CD14-positive monocyte (primary cell): ENCODE measurements at regions not wholly inside any gene's neighbourhood (a gene's known extent, or its start where the extent isn't known, plus 50 kb on each side); places are given as distances from the start of the nearest gene placed in this dataset.

Experiments used
- DNase-seq, 3 donors: peaks; one replicate each; pipeline ENCODE4 v3.0.0-alpha.2; 2011 to 2022
- H2AFZ ChIP-seq: 2 replicates; pipeline ENCODE4 v1.6.0; 2012; ENCODE audit warnings: mild to moderate bottlenecking, low read depth, low read length, inconsistent platforms; ENCODE audit not compliant: insufficient read depth, poor library complexity, severe bottlenecking
- H3K27ac ChIP-seq, 2 donors: 1 replicate in 1 of 2; 2 replicates in 1 of 2; pipeline ENCODE4 v1.5.1; 2012 to 2013; ENCODE audit warnings: low read length in 2 of 2, control low read depth in 1 of 2, inconsistent platforms in 1 of 2, low read depth in 1 of 2, mild to moderate bottlenecking in 1 of 2
- H3K27me3 ChIP-seq, 2 donors: one replicate each; pipeline versions ENCODE4 v1.6.0 to v1.6.1; 2011 to 2013; ENCODE audit warnings: low read length in 2 of 2; ENCODE audit not compliant: control insufficient read depth in 2 of 2, insufficient read depth in 2 of 2
- H3K36me3 ChIP-seq, 2 donors: replicated peaks in 1 of 2; 1 replicate in 1 of 2; 2 replicates in 1 of 2; pipeline versions ENCODE4 v1.5.1 to v1.6.1; 2012 to 2013; ENCODE audit warnings: low read length in 2 of 2, control low read depth in 1 of 2, inconsistent platforms in 1 of 2, mild to moderate bottlenecking in 1 of 2; ENCODE audit not compliant: insufficient read depth in 2 of 2, control insufficient read depth in 1 of 2
- H3K4me1 ChIP-seq, 2 donors: 1 replicate in 1 of 2; 2 replicates in 1 of 2; pipeline versions ENCODE4 v1.5.1 to v1.6.1; 2012 to 2013; ENCODE audit warnings: low read length in 2 of 2, control low read depth in 1 of 2, inconsistent platforms in 1 of 2, mild to moderate bottlenecking in 1 of 2, moderate library complexity in 1 of 2; ENCODE audit not compliant: insufficient read depth in 2 of 2, control insufficient read depth in 1 of 2
- H3K4me2 ChIP-seq: replicated peaks from 2 replicates; pipeline ENCODE3; 2012; ENCODE audit warnings: low read length, moderate library complexity, mild to moderate bottlenecking; ENCODE audit not compliant: poor library complexity, severe bottlenecking; ENCODE audit errors: extremely low read depth
- H3K4me3 ChIP-seq, 3 experiments: fragments of 200-600 bp in 1 of 3; sonication (generic) in 1 of 3; replicated peaks in 1 of 3; 1 replicate in 2 of 3; 2 replicates in 1 of 3; pipeline ENCODE4 v1.5.1; 2011 to 2013; ENCODE audit warnings: low read length in 3 of 3, mild to moderate bottlenecking in 3 of 3, control low read depth in 2 of 3, low read depth in 2 of 3, inconsistent platforms in 1 of 3, moderate library complexity in 1 of 3
- H3K79me2 ChIP-seq: 2 replicates; pipeline ENCODE4 v1.6.0; 2012; ENCODE audit warnings: mild to moderate bottlenecking, control low read depth, inconsistent platforms, low read length, moderate library complexity; ENCODE audit not compliant: insufficient read depth
- H3K9ac ChIP-seq: 2 replicates; pipeline ENCODE4 v1.6.0; 2017; ENCODE audit warnings: low read length, mild to moderate bottlenecking; ENCODE audit not compliant: insufficient read depth, poor library complexity, severe bottlenecking
- H3K9me3 ChIP-seq, 2 donors: replicated peaks in 1 of 2; 1 replicate in 1 of 2; 2 replicates in 1 of 2; pipeline versions ENCODE4 v1.5.1 to v1.6.1; 2012 to 2013; ENCODE audit warnings: low read length in 2 of 2, control low read depth in 1 of 2; ENCODE audit not compliant: control insufficient read depth in 1 of 2, insufficient read depth in 1 of 2
- H4K20me1 ChIP-seq: 2 replicates; pipeline ENCODE4 v1.6.0; 2012; ENCODE audit warnings: mild to moderate bottlenecking, low read length, control low read depth, moderate library complexity; ENCODE audit not compliant: insufficient read depth
- H3K27ac Mint-ChIP-seq, 7 donors: one replicate each; pipeline ENCODE4 v1.8.0; 2020; ENCODE audit warnings: mild to moderate bottlenecking in 7 of 7, mixed read lengths in 7 of 7, moderate library complexity in 6 of 7, inconsistent platforms in 2 of 7
- H3K27me3 Mint-ChIP-seq, 3 donors: one replicate each; pipeline ENCODE4 v1.8.0; 2021 to 2022; ENCODE audit warnings: low read depth in 3 of 3, mild to moderate bottlenecking in 3 of 3, mixed read lengths in 3 of 3, moderate library complexity in 3 of 3, inconsistent platforms in 1 of 3
- H3K36me3 Mint-ChIP-seq, 2 donors: one replicate each; pipeline ENCODE4 v1.8.0; 2020; ENCODE audit warnings: mixed read lengths in 2 of 2, inconsistent platforms in 1 of 2, mild to moderate bottlenecking in 1 of 2
- H3K4me1 Mint-ChIP-seq: one replicate; pipeline ENCODE4 v1.8.0; 2020; ENCODE audit warnings: mild to moderate bottlenecking, mixed read lengths
- H3K4me3 Mint-ChIP-seq, 2 donors: one replicate each; pipeline ENCODE4 v1.8.0; 2020; ENCODE audit warnings: mild to moderate bottlenecking in 2 of 2, mixed read lengths in 2 of 2, moderate library complexity in 1 of 2
- H3K9me3 Mint-ChIP-seq, 7 donors: one replicate each; pipeline ENCODE4 v1.8.0; 2020 to 2022; ENCODE audit warnings: mixed read lengths in 7 of 7, mild to moderate bottlenecking in 6 of 7, moderate library complexity in 6 of 7, inconsistent platforms in 2 of 7
- CTCF ChIP-seq: fragments of 200-600 bp; IDR thresholded peaks from one replicate; pipeline ENCODE4 v1.8.0; 2022; ENCODE audit warnings: antibody characterized with exemption, mild to moderate bottlenecking
- WGBS: methylation state at CpG from one replicate; pipeline ENCODE4 v1.1.5; 2013; ENCODE audit warnings: missing lambda C conversion rate; ENCODE audit not compliant: insufficient coverage; 5-methylcytosine and 5-hydroxymethylcytosine counted together
- intact Hi-C, 2 donors: fragments of 100-400 bp; cut with micrococcal nuclease; formaldehyde crosslinking; loops; one replicate each; pipeline versions ENCODE4 v1.15.0 to v1.15.1; 2023

- no peak for TF ChIP-seq CTCF
- no CpG with 5 or more reads among the region's 2 CpGs for WGBS
Measured at GRCh38 chr16:63447121-63447520, 1410.9 kb upstream of the CDH8 start.

GRCh38 chr16:63442246-63442645 lies 1406.0 kb upstream of the CDH8 start:
- intact Hi-C loops = no loop called here
- H3K79me2 ChIP-seq = no peaks in the 10 kb centered on the region
- no peak overlapping the region for H3K4me3 Mint-ChIP-seq
- H3K4me2 ChIP-seq = no peak overlapping the region
- no peaks in the 10 kb centered on the region for H3K27me3 ChIP-seq
- no peak for TF ChIP-seq CTCF
- no peaks in the 10 kb centered on the region for H3K36me3 Mint-ChIP-seq
- no peaks in the 10 kb centered on the region for H3K4me1 Mint-ChIP-seq
- H3K9ac ChIP-seq = no peak overlapping the region
- H2AFZ ChIP-seq = no peak overlapping the region
- H3K36me3 ChIP-seq = no peaks in the 10 kb centered on the region
- H3K27me3 Mint-ChIP-seq = peaks cover 0 to 1% (median 0%) of the 10 kb centered on the region in 3 donors
- H3K9me3 ChIP-seq = no peaks in the 10 kb centered on the region
- DNase-seq = no peak
- no peaks in the 10 kb centered on the region for H3K4me1 ChIP-seq
- peaks cover 1 to 7% (median 5%) of the 10 kb centered on the region in 7 donors for H3K9me3 Mint-ChIP-seq
- no peak overlapping the region for H3K27ac ChIP-seq
- H4K20me1 ChIP-seq = no peaks in the 10 kb centered on the region
- H3K27ac Mint-ChIP-seq = no peak overlapping the region
- H3K4me3 ChIP-seq = no peak overlapping the region
- 78% methylated on average over 3 of the region's 5 CpGs for WGBS

More at GRCh38 chr16:63447121-63447520, 1410.9 kb upstream of the CDH8 start:
- Histone ChIP-seq H3K4me2 (no peak overlapping the region), H3K36me3 (no peaks in the 10 kb centered on the region), H3K27me3 (no peaks in the 10 kb centered on the region), H3K79me2 (no peaks in the 10 kb centered on the region), H2AFZ (no peak overlapping the region), H3K9ac (no peak overlapping the region), H3K4me1 (no peaks in the 10 kb centered on the region), H3K4me3 (no peak overlapping the region), H3K27ac (no peak overlapping the region), H3K9me3 (no peaks in the 10 kb centered on the region), H4K20me1 (no peaks in the 10 kb centered on the region)
- intact Hi-C loops = no loop called here
- Mint-ChIP-seq H3K4me3 (no peak overlapping the region), H3K27ac (no peak overlapping the region), H3K9me3 (peaks cover 0 to 2% (median 0%) of the 10 kb centered on the region in 7 donors), H3K36me3 (no peaks in the 10 kb centered on the region), H3K4me1 (no peaks in the 10 kb centered on the region), H3K27me3 (peaks cover 0 to 3% (median 0%) of the 10 kb centered on the region in 3 donors)
- no peak for DNase-seq
